WTC11 (cell line): ENCODE measurements at regions not wholly inside any gene's neighbourhood (a gene's known extent, or its start where the extent isn't known, plus 50 kb on each side); places are given as distances from the start of the nearest gene placed in this dataset.

Experiments used
- NR3C1 ChIP-seq: sonication (generic); formaldehyde crosslinking; conservative IDR thresholded peaks from 2 replicates; pipeline ENCODE4 v1.8.1; 2023; ENCODE audit warnings: low read depth, mild to moderate bottlenecking, missing genetic modification reagents
- ZNF232 ChIP-seq: sonication (generic); formaldehyde crosslinking; IDR thresholded peaks from 2 replicates; pipeline ENCODE4 v1.8.0; 2022; ENCODE audit warnings: mild to moderate bottlenecking, missing genetic modification reagents
- TF ChIP-seq, protein P1 (sequence below): sonication (generic); formaldehyde crosslinking; IDR thresholded peaks from 2 replicates; pipeline ENCODE4 v1.8.1; 2023; ENCODE audit warnings: mild to moderate bottlenecking, moderate library complexity, missing genetic modification reagents

DNA sequence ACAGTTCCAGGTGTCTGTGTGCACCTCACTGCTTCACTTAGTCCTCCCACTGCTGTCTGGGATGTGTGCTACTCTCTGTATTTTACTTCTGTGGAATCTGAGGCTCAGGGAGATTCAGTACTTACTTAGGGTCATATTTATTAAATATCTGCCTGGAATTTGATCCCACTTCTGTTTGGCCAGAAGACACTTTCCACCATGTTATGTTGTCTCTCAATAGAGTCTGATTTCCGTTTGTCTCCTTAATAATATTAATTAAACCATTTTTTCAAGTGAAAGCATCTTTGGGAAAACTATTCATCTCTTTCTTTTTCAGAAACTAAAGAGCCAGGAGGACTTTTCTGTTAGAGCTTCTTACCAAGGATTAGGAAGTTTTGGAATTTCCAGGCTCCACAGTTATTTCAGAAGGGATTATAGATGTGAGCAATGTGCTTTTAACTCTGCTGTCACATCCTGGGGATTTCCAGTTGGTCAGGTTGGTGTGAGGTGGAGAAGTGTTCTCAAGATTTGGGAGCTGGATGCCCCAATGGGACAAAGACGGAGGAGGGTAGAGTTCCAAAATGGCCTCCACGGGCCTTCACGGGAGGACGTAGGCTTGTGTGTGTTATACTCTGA is 156.8 kb upstream of the RALGAPA2 start:
- TF ChIP-seq NR3C1 (no peak), ZNF232 (no peak)
- TF ChIP-seq, protein P1, sequence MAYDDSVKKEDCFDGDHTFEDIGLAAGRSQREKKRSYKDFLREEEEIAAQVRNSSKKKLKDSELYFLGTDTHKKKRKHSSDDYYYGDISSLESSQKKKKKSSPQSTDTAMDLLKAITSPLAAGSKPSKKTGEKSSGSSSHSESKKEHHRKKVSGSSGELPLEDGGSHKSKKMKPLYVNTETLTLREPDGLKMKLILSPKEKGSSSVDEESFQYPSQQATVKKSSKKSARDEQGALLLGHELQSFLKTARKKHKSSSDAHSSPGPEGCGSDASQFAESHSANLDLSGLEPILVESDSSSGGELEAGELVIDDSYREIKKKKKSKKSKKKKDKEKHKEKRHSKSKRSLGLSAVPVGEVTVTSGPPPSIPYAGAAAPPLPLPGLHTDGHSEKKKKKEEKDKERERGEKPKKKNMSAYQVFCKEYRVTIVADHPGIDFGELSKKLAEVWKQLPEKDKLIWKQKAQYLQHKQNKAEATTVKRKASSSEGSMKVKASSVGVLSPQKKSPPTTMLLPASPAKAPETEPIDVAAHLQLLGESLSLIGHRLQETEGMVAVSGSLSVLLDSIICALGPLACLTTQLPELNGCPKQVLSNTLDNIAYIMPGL, result no peak
